K562 (cell line): ENCODE measurements at regions not wholly inside any gene's neighbourhood (a gene's known extent, or its start where the extent isn't known, plus 50 kb on each side); places are given as distances from the start of the nearest gene placed in this dataset.

Experiments used
- ATAC-seq: fragments of 200-7000 bp; cut with Tn5 transposase; 3 replicates; pipeline ENCODE4 v1.9.1; 2020; ENCODE audit warnings: moderate library complexity
- BruUV-seq: library from RNA; stranded (reverse); fragments of 400-500 nt; replicated peaks from 2 replicates; lab custom pipeline; 2021; lab: Mats Ljungman, UMichigan
- CTCF ChIA-PET: fragments of 300-600 bp; formaldehyde crosslinking; extraction: SDS; loops from one replicate; lab custom pipeline; 2021; ENCODE audit warnings: low intra/inter-chr PET ratio; lab: Yijun Ruan, JAX
- POLR2A ChIA-PET: fragments of 300-600, 350-650 bp; sonication (Branson Sonifier 250); formaldehyde crosslinking; extraction: SDS; loops from one replicate; lab custom pipeline; 2021; ENCODE audit warnings: antibody characterized with exemption, inconsistent platforms; lab: Yijun Ruan, JAX
- DNase-seq, 4 experiments: peaks; one replicate each; pipeline versions ENCODE4 v3.0.0 to v3.0.0-alpha.2; 2011 to 2018; ENCODE audit warnings: low spot score in 3 of 4, mixed read lengths in 3 of 4; ENCODE audit errors: extremely low read depth in 1 of 4
- FAIRE-seq: peaks from 2 replicates; lab custom pipeline; 2011; peaks lifted over from hg19 to GRCh38; lab: Jason Lieb, UNC
- H2AFZ ChIP-seq: 2 replicates; pipeline ENCODE4 v1.6.0; 2011; ENCODE audit warnings: low read depth, low read length, control low read depth, inconsistent platforms
- H3K27ac ChIP-seq: fragments of 200-600 bp; 3 replicates; pipeline ENCODE4 v1.8.0; 2011; ENCODE audit warnings: low read depth, mild to moderate bottlenecking, control low read depth, inconsistent platforms, low read length, moderate library complexity, mixed read lengths; ENCODE audit errors: extremely low read depth
- H3K27me3 ChIP-seq, 2 experiments: fragments of 300-600 bp in 1 of 2; 2 replicates in 1 of 2; 3 replicates in 1 of 2; pipeline versions ENCODE4 v1.6.0 to v1.8.0; 2011; ENCODE audit warnings: inconsistent platforms in 2 of 2, low read length in 2 of 2, mild to moderate bottlenecking in 1 of 2, mixed read lengths in 1 of 2, moderate library complexity in 1 of 2; ENCODE audit not compliant: control insufficient read depth in 2 of 2, insufficient read depth in 2 of 2
- H3K36me3 ChIP-seq: fragments of 300-600 bp; 3 replicates; pipeline ENCODE4 v1.8.0; 2011; ENCODE audit warnings: mild to moderate bottlenecking, low read length, inconsistent platforms; ENCODE audit not compliant: control insufficient read depth, insufficient read depth
- H3K4me1 ChIP-seq, 2 experiments: fragments of 200-600 bp in 1 of 2; replicated peaks in 1 of 2; 2 replicates in 1 of 2; 3 replicates in 1 of 2; pipeline versions ENCODE4 v1.5.1 to v1.8.0; 2011; ENCODE audit warnings: inconsistent platforms in 2 of 2, low read length in 2 of 2, mild to moderate bottlenecking in 1 of 2, mixed read lengths in 1 of 2, moderate library complexity in 1 of 2; ENCODE audit not compliant: control insufficient read depth in 2 of 2, insufficient read depth in 2 of 2
- H3K4me2 ChIP-seq: 2 replicates; pipeline ENCODE4 v1.6.1; 2011; ENCODE audit warnings: low read length, control low read depth, inconsistent platforms, mixed read lengths; ENCODE audit not compliant: insufficient read depth
- H3K4me3 ChIP-seq: fragments of 200-600 bp; sonication (generic), shearing (Covaris generic); 2 replicates; pipeline ENCODE4 v1.5.1; 2016; ENCODE audit warnings: control low read depth, inconsistent platforms
- H3K79me2 ChIP-seq: fragments of 200-600 bp; 3 replicates; pipeline ENCODE4 v1.8.0; 2011; ENCODE audit warnings: low read length, inconsistent platforms; ENCODE audit not compliant: control insufficient read depth, insufficient read depth
- H3K9ac ChIP-seq, 2 experiments: 2 replicates each; pipeline versions ENCODE4 v1.6.0 to v1.6.1; 2011; ENCODE audit warnings: low read depth in 2 of 2, low read length in 2 of 2, control low read depth in 1 of 2, inconsistent platforms in 1 of 2, mild to moderate bottlenecking in 1 of 2, mixed read lengths in 1 of 2; ENCODE audit not compliant: insufficient read depth in 1 of 2
- H3K9me1 ChIP-seq: one replicate; pipeline ENCODE4 v1.6.0; 2011; ENCODE audit warnings: inconsistent platforms, mild to moderate bottlenecking, low read length, moderate library complexity; ENCODE audit not compliant: control insufficient read depth, insufficient read depth
- H3K9me3 ChIP-seq: replicated peaks from 2 replicates; pipeline ENCODE4 v1.5.1; 2011; ENCODE audit warnings: low read depth, low read length, inconsistent platforms; ENCODE audit not compliant: control insufficient read depth, insufficient read depth
- H4K20me1 ChIP-seq: replicated peaks from 2 replicates; pipeline ENCODE4 v1.6.1; 2011; ENCODE audit warnings: low read length, inconsistent platforms, mixed read lengths; ENCODE audit not compliant: control insufficient read depth, insufficient read depth
- CBFA2T2 ChIP-seq: fragments of 450-650 bp; conservative IDR thresholded peaks from 2 replicates; pipeline ENCODE4 v1.6.1; 2017; ENCODE audit warnings: mild to moderate bottlenecking
- GTF2A2 ChIP-seq: IDR thresholded peaks from 2 replicates; pipeline ENCODE4 v1.6.1; 2016; ENCODE audit warnings: mild to moderate bottlenecking, missing genetic modification characterization, missing compliant biosample characterization
- GTF2E2 ChIP-seq: fragments of 200-800 bp; sonication (Bioruptor generic); IDR thresholded peaks from 2 replicates; pipeline ENCODE4 v1.6.1; 2016; ENCODE audit warnings: missing genetic modification characterization, missing compliant biosample characterization
- HBP1 ChIP-seq: fragments of 450-650 bp; formaldehyde crosslinking; IDR thresholded peaks from 2 replicates; pipeline ENCODE4 v1.4.0; 2022; ENCODE audit warnings: missing genetic modification characterization
- HMGN3 ChIP-seq: IDR thresholded peaks from 2 replicates; pipeline ENCODE4 v1.6.1; 2011; ENCODE audit warnings: borderline replicate concordance, low read depth, mild to moderate bottlenecking, mixed read lengths, low read length; ENCODE audit not compliant: insufficient read length; ENCODE audit errors: extremely low read depth
- HNRNPH1 ChIP-seq: fragments of 200-400 bp; formaldehyde crosslinking; optimal IDR thresholded peaks from 2 replicates; pipeline ENCODE3; 2017; ENCODE audit warnings: low read depth, mild to moderate bottlenecking, low read length, moderate library complexity
- NFXL1 ChIP-seq: fragments of 450-650 bp; formaldehyde crosslinking; IDR thresholded peaks from 2 replicates; pipeline ENCODE4 v1.4.0; 2021; ENCODE audit warnings: mild to moderate bottlenecking
- POLR3G ChIP-seq: IDR thresholded peaks from 2 replicates; pipeline ENCODE4 v1.6.1; 2011; ENCODE audit not compliant: insufficient read length, insufficient replicate concordance; ENCODE audit errors: extremely low read depth
- PYGO2 ChIP-seq: fragments of 450-650 bp; IDR thresholded peaks from 2 replicates; pipeline ENCODE4 v1.6.1; 2016; ENCODE audit warnings: mild to moderate bottlenecking, missing genetic modification characterization, moderate library complexity, missing compliant biosample characterization
- SIRT6 ChIP-seq: IDR thresholded peaks from one replicate; pipeline ENCODE4 v1.6.1; 2012; ENCODE audit warnings: low read depth, mild to moderate bottlenecking, control low read depth, inconsistent platforms, low read length, moderate library complexity
- XRCC4 ChIP-seq: IDR thresholded peaks from one replicate; pipeline ENCODE4 v1.6.1; 2011; ENCODE audit not compliant: insufficient read depth, insufficient read length; ENCODE audit errors: extremely low read depth
- XRCC5 ChIP-seq: fragments of 200-400 bp; formaldehyde crosslinking; IDR thresholded peaks from 2 replicates; pipeline ENCODE4 v1.6.1; 2017; ENCODE audit warnings: low read depth, mild to moderate bottlenecking, low read length
- ZBTB34 ChIP-seq: fragments of 250-450 bp; sonication (Bioruptor Pico); IDR thresholded peaks from 2 replicates; pipeline ENCODE4 v1.8.0; 2021; ENCODE audit warnings: mild to moderate bottlenecking, moderate library complexity
- ZNF217 ChIP-seq: sonication (generic); formaldehyde crosslinking; IDR thresholded peaks from 2 replicates; pipeline ENCODE4 v1.8.0; 2022; ENCODE audit warnings: mild to moderate bottlenecking, missing genetic modification reagents
- ZNF79 ChIP-seq: fragments of 250-450 bp; sonication (Bioruptor Pico); IDR thresholded peaks from 2 replicates; pipeline ENCODE4 v1.4.0; 2020; ENCODE audit warnings: low read depth, mild to moderate bottlenecking, moderate library complexity
- WGBS: fragments of 100-300 bp; shearing (Covaris generic); methylation state at CpG from one replicate; pipeline ENCODE4 v1.1.6; 2016; ENCODE audit warnings: low coverage, mixed read lengths; ENCODE audit not compliant: insufficient coverage; ENCODE audit errors: missing lambda C conversion rate; 5-methylcytosine and 5-hydroxymethylcytosine counted together
- in situ Hi-C: fragments of 300-500 bp; cut with MboI; formaldehyde crosslinking; loops from 4 replicates; pipeline ENCODE4 v1.15.0; 2018; ENCODE audit warnings: inconsistent platforms, mixed read lengths
- intact Hi-C: fragments of 100-400 bp; cut with micrococcal nuclease; formaldehyde crosslinking; loops from 2 replicates; pipeline ENCODE4 v1.14.2; 2022

- Histone ChIP-seq H3K9me1 (no peaks in the 10 kb centered on the region), H3K36me3 (no peaks in the 10 kb centered on the region), H3K79me2 (no peaks in the 10 kb centered on the region), H3K4me1 (no peaks in the 10 kb centered on the region), H3K9ac (no peak overlapping the region), H4K20me1 (no peaks in the 10 kb centered on the region), H2AFZ (no peak overlapping the region), H3K27me3 (no peaks in the 10 kb centered on the region), H3K4me3 (no peak overlapping the region), H3K4me2 (no peak overlapping the region), H3K27ac (no peak overlapping the region), H3K9me3 (0 out of 2 replicates have a peak, but pooled peaks cover 2% of the 10 kb centered on the region)
- FAIRE-seq = no peak
- 0% methylated on average over 5 of the region's 5 CpGs for WGBS
- no TSS peak for BruUV-seq
- POLR2A ChIA-PET = no interaction called here
- no peak for TF ChIP-seq NFXL1
- TF ChIP-seq PYGO2 (tag) = no peak
- TF ChIP-seq XRCC5 = no peak
- TF ChIP-seq HNRNPH1 = no peak
- TF ChIP-seq GTF2A2 (tag) = no peak
- no peak for TF ChIP-seq XRCC4
- intact Hi-C loops = no loop called here
- CTCF ChIA-PET = no interaction called here
- no peak for DNase-seq
- in situ Hi-C loops = no loop called here
- ATAC-seq = no peak
Observed at GRCh38 chr12:83506841-83507240, 820.1 kb downstream of the TMTC2 start.

- in situ Hi-C loops = no loop called here
- H3K27me3 ChIP-seq = no peaks in the 10 kb centered on the region
- H3K4me3 ChIP-seq = no peak overlapping the region
- H4K20me1 ChIP-seq = no peaks in the 10 kb centered on the region
- intact Hi-C loops = no loop called here
- no peaks in the 10 kb centered on the region for H3K9me1 ChIP-seq
- ATAC-seq = no peak
- no peaks in the 10 kb centered on the region for H3K36me3 ChIP-seq
- no peak overlapping the region for H3K9ac ChIP-seq
- H2AFZ ChIP-seq = no peak overlapping the region
- no peaks in the 10 kb centered on the region for H3K79me2 ChIP-seq
- POLR2A ChIA-PET = no interaction called here
- DNase-seq = no peak
- no peak overlapping the region for H3K4me2 ChIP-seq
- H3K9me3 ChIP-seq = 0 out of 2 replicates have a peak, but pooled peaks cover 2% of the 10 kb centered on the region
- no peak for FAIRE-seq
- H3K27ac ChIP-seq = no peak overlapping the region
- CTCF ChIA-PET = no interaction called here
- WGBS = 0% methylated on average over 2 of the region's 2 CpGs
- H3K4me1 ChIP-seq = no peaks in the 10 kb centered on the region
- no TSS peak for BruUV-seq
- no peak for TF ChIP-seq GTF2E2
- TF ChIP-seq HMGN3 = no peak
- TF ChIP-seq POLR3G = no peak
- TF ChIP-seq ZBTB34 (CRISPR knock-in tag) = no peak
- TF ChIP-seq ZNF79 (CRISPR knock-in tag) = no peak
- TF ChIP-seq CBFA2T2 = no peak
- TF ChIP-seq SIRT6 = no peak
- TF ChIP-seq HBP1 (CRISPR knock-in tag) = no peak
- no peak for TF ChIP-seq ZNF217 (CRISPR knock-in tag)
Observed at GRCh38 chr12:83505586-83505985, 818.9 kb downstream of the TMTC2 start.
